GM23338 (cell line): ENCODE measurements at regions not wholly inside any gene's neighbourhood (a gene's known extent, or its start where the extent isn't known, plus 50 kb on each side); places are given as distances from the start of the nearest gene placed in this dataset.

ENCODE experiments used
- ATAC-seq: fragments of 200-7000 bp; cut with Tn5 transposase; 3 replicates; pipeline ENCODE4 v1.9.1; 2020
- DNase-seq: peaks from one replicate; pipeline ENCODE4 v3.0.0-alpha.2; 2015; ENCODE audit warnings: low spot score
- H2AFZ ChIP-seq: fragments of 200-600 bp; sonication (generic); 2 replicates; pipeline ENCODE4 v1.8.0; 2016; ENCODE audit warnings: antibody characterized with exemption, mild to moderate bottlenecking, moderate library complexity
- H3F3A ChIP-seq: fragments of 200-600 bp; sonication (generic); replicated peaks from 2 replicates; pipeline ENCODE4 v1.8.0; 2017; ENCODE audit warnings: antibody characterized with exemption, mixed run types, low read depth
- H3K27ac ChIP-seq: fragments of 200-600 bp; sonication (generic); 2 replicates; pipeline ENCODE4 v1.6.1; 2016; ENCODE audit warnings: low read depth
- H3K27me3 ChIP-seq: fragments of 200-600 bp; sonication (generic); 2 replicates; pipeline ENCODE4 v1.8.0; 2016; ENCODE audit warnings: mild to moderate bottlenecking, mixed run types, moderate library complexity; ENCODE audit not compliant: insufficient read depth
- H3K36me3 ChIP-seq: fragments of 200-600 bp; sonication (generic); 2 replicates; pipeline ENCODE4 v1.8.0; 2016; ENCODE audit warnings: mild to moderate bottlenecking; ENCODE audit not compliant: insufficient read depth
- H3K4me1 ChIP-seq: fragments of 200-600 bp; sonication (generic); 2 replicates; pipeline ENCODE4 v1.8.0; 2016; ENCODE audit warnings: mild to moderate bottlenecking, moderate library complexity; ENCODE audit not compliant: insufficient read depth
- H3K4me2 ChIP-seq: fragments of 200-600 bp; sonication (generic); 2 replicates; pipeline ENCODE4 v1.7.1; 2017; ENCODE audit warnings: mixed run types
- H3K4me3 ChIP-seq: fragments of 200-600 bp; sonication (generic); 2 replicates; pipeline ENCODE4 v1.6.1; 2016; ENCODE audit warnings: mixed run types
- H3K79me2 ChIP-seq: fragments of 200-600 bp; sonication (generic); replicated peaks from 2 replicates; pipeline ENCODE4 v1.8.0; 2017; ENCODE audit warnings: mild to moderate bottlenecking; ENCODE audit not compliant: insufficient read depth
- H3K9me2 ChIP-seq: fragments of 200-600 bp; sonication (generic); 2 replicates; pipeline ENCODE4 v1.8.0; 2017; ENCODE audit not compliant: insufficient read depth
- H4K20me1 ChIP-seq: fragments of 200-600 bp; sonication (generic); replicated peaks from 2 replicates; pipeline ENCODE4 v1.8.0; 2017; ENCODE audit warnings: mild to moderate bottlenecking; ENCODE audit not compliant: insufficient read depth
- H3K27ac Mint-ChIP-seq: 2 replicates; pipeline ENCODE4 v1.8.0; 2020; ENCODE audit warnings: inconsistent platforms, mild to moderate bottlenecking, moderate library complexity, mixed read lengths
- H3K27me3 Mint-ChIP-seq: 3 replicates; pipeline ENCODE4 v1.8.0; 2022; ENCODE audit warnings: low read depth, mild to moderate bottlenecking, moderate library complexity, mixed read lengths, inconsistent platforms; ENCODE audit not compliant: insufficient read depth, poor library complexity
- H3K36me3 Mint-ChIP-seq: 3 replicates; pipeline ENCODE4 v1.8.0; 2021; ENCODE audit warnings: low read depth, mild to moderate bottlenecking, inconsistent platforms, moderate library complexity, mixed read lengths
- H3K4me1 Mint-ChIP-seq: 3 replicates; pipeline ENCODE4 v1.8.0; 2020; ENCODE audit warnings: mild to moderate bottlenecking, inconsistent platforms, mixed read lengths
- H3K4me3 Mint-ChIP-seq: 3 replicates; pipeline ENCODE4 v1.8.0; 2021; ENCODE audit warnings: moderate library complexity, mild to moderate bottlenecking, inconsistent platforms, mixed read lengths
- H3K9me3 Mint-ChIP-seq: 3 replicates; pipeline ENCODE4 v1.8.0; 2020; ENCODE audit warnings: moderate library complexity, mild to moderate bottlenecking, inconsistent platforms, mixed read lengths
- NANOG ChIP-seq: IDR thresholded peaks from 2 replicates; pipeline ENCODE4 v1.6.1; 2016; ENCODE audit warnings: antibody characterized with exemption, borderline replicate concordance
- TF ChIP-seq, protein P1 (sequence below): fragments of 250-450 bp; sonication (Bioruptor Pico); IDR thresholded peaks from 2 replicates; pipeline ENCODE4 v1.5.0; 2020; ENCODE audit warnings: mild to moderate bottlenecking, moderate library complexity

- TF ChIP-seq, protein P1, sequence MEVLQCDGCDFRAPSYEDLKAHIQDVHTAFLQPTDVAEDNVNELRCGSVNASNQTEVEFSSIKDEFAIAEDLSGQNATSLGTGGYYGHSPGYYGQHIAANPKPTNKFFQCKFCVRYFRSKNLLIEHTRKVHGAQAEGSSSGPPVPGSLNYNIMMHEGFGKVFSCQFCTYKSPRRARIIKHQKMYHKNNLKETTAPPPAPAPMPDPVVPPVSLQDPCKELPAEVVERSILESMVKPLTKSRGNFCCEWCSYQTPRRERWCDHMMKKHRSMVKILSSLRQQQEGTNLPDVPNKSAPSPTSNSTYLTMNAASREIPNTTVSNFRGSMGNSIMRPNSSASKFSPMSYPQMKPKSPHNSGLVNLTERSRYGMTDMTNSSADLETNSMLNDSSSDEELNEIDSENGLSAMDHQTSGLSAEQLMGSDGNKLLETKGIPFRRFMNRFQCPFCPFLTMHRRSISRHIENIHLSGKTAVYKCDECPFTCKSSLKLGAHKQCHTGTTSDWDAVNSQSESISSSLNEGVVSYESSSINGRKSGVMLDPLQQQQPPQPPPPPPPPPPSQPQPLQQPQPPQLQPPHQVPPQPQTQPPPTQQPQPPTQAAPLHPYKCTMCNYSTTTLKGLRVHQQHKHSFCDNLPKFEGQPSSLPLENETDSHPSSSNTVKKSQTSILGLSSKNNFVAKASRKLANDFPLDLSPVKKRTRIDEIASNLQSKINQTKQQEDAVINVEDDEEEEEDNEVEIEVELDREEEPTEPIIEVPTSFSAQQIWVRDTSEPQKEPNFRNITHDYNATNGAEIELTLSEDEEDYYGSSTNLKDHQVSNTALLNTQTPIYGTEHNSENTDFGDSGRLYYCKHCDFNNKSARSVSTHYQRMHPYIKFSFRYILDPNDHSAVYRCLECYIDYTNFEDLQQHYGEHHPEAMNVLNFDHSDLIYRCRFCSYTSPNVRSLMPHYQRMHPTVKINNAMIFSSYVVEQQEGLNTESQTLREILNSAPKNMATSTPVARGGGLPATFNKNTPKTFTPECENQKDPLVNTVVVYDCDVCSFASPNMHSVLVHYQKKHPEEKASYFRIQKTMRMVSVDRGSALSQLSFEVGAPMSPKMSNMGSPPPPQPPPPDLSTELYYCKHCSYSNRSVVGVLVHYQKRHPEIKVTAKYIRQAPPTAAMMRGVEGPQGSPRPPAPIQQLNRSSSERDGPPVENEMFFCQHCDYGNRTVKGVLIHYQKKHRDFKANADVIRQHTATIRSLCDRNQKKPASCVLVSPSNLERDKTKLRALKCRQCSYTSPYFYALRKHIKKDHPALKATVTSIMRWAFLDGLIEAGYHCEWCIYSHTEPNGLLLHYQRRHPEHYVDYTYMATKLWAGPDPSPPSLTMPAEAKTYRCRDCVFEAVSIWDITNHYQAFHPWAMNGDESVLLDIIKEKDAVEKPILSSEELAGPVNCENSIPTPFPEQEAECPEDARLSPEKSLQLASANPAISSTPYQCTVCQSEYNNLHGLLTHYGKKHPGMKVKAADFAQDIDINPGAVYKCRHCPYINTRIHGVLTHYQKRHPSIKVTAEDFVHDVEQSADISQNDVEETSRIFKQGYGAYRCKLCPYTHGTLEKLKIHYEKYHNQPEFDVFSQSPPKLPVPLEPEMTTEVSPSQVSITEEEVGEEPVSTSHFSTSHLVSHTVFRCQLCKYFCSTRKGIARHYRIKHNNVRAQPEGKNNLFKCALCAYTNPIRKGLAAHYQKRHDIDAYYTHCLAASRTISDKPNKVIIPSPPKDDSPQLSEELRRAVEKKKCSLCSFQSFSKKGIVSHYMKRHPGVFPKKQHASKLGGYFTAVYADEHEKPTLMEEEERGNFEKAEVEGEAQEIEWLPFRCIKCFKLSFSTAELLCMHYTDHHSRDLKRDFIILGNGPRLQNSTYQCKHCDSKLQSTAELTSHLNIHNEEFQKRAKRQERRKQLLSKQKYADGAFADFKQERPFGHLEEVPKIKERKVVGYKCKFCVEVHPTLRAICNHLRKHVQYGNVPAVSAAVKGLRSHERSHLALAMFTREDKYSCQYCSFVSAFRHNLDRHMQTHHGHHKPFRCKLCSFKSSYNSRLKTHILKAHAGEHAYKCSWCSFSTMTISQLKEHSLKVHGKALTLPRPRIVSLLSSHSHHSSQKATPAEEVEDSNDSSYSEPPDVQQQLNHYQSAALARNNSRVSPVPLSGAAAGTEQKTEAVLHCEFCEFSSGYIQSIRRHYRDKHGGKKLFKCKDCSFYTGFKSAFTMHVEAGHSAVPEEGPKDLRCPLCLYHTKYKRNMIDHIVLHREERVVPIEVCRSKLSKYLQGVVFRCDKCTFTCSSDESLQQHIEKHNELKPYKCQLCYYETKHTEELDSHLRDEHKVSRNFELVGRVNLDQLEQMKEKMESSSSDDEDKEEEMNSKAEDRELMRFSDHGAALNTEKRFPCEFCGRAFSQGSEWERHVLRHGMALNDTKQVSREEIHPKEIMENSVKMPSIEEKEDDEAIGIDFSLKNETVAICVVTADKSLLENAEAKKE (CRISPR knock-in tag) = no peak
These were observed 183.8 kb downstream of the TBX5 start (continued) for GRCh38 chr12:114221957-114222630.

- H3K27ac ChIP-seq = no peak overlapping the region
- no peak overlapping the region for H3K4me3 Mint-ChIP-seq
- H3K4me1 Mint-ChIP-seq = peaks cover 32% of the 10 kb centered on the region
- H3K27ac Mint-ChIP-seq = no peak overlapping the region
- TF ChIP-seq, protein P1 (CRISPR knock-in tag) = no peak
- TF ChIP-seq NANOG = no peak
- peaks cover 7% of the 10 kb centered on the region for H3K27me3 Mint-ChIP-seq
- DNase-seq (no peak), ATAC-seq (no peak)
- no peaks in the 10 kb centered on the region for H3K36me3 Mint-ChIP-seq
- H3K27me3 ChIP-seq = no peaks in the 10 kb centered on the region
- no peaks in the 10 kb centered on the region for H4K20me1 ChIP-seq
- peaks cover 6% of the 10 kb centered on the region; the same call in 1 of the 2 replicates for H3K9me2 ChIP-seq
- no peaks in the 10 kb centered on the region for H3K9me3 Mint-ChIP-seq
- peaks cover 28% of the 10 kb centered on the region for H3K4me1 ChIP-seq
- no peaks in the 10 kb centered on the region for H3K79me2 ChIP-seq
- H3F3A ChIP-seq = 0 out of 2 replicates have a peak, but pooled peaks cover 3% of the 10 kb centered on the region
- H3K36me3 ChIP-seq = no peaks in the 10 kb centered on the region
- no peak overlapping the region for H2AFZ ChIP-seq
- no peak overlapping the region for H3K4me2 ChIP-seq
- no peak overlapping the region for H3K4me3 ChIP-seq
These were observed 184.7 kb downstream of the TBX5 start for GRCh38 chr12:114221136-114221833.
